HS-5 (cell line): ENCODE measurements at regions not wholly inside any gene's neighbourhood (a gene's known extent, or its start where the extent isn't known, plus 50 kb on each side); places are given as distances from the start of the nearest gene placed in this dataset.
A peak's percentile ranks its signal among the peaks of the same experiment; 100 is the strongest.
"Not testable (repeated sequence)": the region's sequence is repeated elsewhere in the genome, so short reads cannot be mapped to it uniquely, and the experiment has no call there.

Experiments
- DNase-seq: peaks from one replicate; pipeline ENCODE4 v3.0.0-alpha.2; 2012; ENCODE audit warnings: low read depth

DNA sequence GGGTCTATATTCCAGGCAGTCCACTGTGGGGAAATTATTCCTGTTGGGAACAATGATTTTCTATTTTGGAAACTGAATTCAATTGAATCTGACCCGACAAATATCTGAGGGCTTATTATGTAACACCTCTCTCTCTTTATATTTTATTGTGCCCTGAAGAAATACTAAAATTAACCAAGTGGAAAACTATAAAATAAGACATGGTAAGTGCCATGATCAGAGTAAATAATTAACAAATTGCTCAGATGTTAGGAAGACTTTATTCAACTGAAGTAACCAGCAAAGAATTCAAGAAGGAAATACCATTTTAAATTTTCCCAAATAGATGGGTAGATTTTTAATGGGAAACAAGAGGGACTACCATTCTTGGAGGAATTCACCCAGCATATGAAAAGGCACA, 632.9 kb downstream of the MAFB start:
- DNase-seq, result no peak

DNA sequence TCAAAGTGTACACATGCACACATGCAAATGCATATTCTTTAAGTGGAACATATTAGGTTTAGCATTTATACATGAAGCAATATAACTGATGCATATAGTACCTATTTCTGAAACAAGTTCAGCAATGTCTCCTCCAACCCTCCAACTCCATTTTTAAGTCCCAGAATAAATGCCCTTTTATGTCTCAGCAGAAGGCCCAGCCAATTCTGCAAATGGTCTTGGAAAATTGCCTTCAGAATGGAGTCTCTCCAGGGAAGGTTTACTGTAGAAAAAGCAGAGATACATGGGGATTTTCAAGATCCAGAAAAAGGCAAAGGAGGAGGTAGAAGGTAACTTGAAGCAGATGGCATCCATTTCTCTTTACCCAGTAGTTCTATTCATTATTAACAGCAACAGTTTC, 633.3 kb downstream of the MAFB start:
- DNase-seq, result no peak

DNA sequence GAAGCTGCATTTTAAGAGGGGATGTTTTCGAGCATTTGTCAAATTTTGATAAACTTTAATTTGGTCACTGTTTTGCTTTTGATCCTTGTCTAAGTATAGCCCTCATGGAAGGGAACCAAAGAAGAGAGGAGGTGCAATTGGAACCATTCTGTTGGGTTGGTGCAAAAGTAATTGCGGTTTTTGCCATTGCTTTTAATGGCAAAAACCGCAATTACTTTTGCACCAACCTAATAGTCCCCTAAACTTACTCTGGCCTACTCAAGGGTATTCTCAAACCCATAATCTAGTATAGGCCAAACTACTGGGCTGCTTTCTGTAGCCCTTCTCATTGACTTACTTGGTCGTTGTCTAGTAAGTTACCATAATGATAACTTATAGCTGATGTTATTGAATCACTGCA, 634.7 kb downstream of the MAFB start:
- no peak for DNase-seq

DNA sequence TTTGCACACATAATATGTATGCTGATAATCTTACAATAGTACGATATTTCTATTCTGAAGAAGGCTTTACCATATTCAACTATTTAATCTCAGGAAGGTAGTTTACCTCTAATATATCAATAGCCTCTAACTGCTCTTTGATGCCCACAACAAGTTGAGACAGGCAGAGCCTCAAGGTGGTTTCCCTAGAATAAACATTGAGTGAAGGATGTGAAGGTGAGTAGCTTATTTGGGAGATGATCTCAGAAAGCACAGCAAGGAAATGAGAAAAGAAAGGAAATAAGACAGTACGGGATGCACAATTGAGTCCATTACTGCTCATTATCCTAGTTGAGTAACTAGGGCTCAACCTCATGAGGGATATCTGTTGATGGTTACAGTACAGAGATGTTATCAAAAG, 638.4 kb downstream of the MAFB start:
- DNase-seq, result no peak

DNA sequence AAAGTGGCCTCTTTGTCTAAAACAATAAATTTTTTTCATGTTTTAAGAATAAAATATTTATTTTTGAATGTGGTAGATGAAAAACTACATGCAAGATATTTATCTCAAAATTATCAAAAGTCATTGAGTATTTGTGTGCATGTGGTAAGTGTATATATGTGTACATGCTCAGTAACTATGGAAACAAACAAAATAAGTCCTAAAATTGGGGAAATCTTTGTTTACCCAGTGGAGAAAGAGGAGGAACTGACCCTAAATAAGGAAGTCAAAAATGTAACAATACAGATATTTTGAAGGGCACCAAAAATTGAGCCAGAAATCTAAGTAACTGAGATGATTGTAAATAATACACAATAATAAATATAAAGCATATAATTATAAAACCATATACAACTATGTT, 639.2 kb downstream of the MAFB start:
- DNase-seq, result no peak

DNA sequence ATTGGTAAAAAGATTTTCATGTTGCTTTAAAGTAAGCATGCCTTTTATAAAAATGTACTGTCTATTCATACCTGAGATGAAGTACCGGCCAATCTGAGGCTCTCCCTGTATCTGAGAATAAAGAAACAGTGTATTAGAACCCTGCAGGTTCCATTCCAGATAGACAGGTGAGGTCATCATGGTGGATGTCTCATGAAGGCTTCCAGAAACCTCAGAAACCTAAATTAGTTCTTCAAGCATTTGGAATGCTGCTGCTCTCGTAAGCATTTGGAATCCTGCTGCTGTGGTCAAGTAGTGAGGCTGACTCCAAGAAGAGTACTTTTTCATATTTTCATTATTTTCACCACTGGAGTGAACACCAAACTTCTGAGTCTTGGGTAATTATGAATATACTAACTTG, 642.3 kb downstream of the MAFB start:
- DNase-seq, result no peak

DNA sequence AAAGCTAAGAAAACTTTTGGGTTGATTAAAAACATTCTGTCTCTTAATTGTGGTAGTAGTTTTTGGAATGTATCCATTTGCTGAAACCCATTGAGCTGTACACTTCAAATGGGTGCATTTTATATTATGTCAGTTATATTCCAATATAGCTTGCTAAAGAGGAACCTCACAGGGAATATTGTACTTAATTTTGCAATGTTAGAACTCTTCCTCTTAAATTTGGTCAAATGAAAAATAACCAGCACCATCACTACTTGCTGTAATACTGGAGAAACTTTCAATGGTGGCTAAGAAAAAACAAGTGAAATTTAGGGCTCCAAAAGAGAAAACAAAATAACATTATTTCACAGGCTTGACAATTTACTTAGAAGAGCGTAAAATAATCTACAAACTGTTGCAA, 651.5 kb downstream of the MAFB start:
- no peak for DNase-seq

DNA sequence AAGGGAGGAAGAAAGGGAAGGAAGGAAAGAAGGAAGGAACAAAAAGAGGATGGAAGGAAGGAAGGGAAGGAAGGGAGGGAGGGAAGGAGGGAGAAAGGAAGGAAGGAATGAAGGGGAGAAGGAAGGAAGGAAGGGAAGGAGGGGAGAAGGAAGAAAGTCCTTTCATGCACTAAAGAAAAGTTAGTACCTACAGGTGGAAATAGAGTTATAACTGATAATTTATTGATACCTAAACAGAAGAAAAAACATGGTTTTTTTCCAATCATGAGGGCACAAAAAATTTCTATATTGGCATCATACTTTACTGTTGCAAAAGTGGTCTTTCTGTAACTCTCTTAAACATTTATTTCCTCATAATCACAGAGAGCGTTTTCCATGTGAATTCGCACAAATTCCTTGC, 659.4 kb downstream of the MAFB start:
- DNase-seq, result no peak

DNA sequence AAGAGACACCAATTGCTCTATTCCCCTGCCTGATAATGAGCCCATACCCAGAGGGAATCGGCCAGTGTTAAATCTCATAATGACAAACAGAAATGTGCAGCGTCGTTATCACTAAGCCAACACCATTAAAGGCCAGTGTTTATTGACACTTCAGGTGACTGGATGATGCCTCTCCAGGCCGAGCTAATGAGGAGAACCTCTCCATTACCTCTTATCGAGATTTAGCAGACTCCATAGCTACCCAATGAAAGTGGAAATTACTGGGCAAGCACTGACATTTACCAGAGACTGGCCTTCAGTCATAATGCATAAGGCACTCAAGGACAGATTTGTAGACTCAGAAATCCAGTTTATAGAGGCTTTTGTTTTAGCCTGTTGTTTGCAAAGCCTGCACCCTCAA, 669.5 kb downstream of the MAFB start:
- DNase-seq, result no peak

DNA sequence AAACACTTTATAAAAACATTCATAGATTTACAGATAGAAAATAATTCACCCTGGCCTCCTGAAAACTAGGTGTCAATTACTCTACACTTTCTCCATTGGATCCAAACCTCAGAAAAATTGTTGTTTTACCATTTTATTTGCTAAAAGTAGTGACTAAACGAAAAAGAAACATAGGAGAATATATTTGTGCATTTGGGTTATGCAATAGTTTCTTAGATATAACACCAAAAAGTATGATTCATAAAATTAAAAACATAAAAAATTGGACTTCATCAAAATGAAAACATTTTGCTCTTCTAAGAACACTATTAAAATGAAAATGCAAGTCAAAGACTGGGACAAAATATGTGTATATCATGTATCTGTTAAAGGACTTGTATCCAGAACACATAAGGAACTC, 671.3 kb downstream of the MAFB start:
- DNase-seq, result no peak

DNA sequence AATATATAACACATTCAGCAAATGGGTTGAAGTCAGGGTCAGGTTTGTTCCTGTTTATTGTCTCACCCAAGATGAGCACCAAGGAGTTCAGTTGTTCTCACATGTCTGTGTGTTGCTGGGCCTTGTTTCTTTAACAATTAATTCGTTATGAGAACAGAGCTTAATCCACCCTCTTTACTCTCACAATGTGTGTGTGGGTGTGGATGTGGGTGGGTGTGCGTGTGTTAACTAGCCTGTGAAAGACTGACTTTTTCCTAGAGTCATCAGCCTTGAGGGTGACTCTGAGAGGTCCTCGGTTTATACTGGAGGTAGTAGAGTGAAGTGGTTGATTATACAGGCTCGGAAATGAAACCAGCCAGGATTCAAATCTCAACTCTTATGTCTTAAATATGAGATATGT, 672.1 kb downstream of the MAFB start:
- no peak for DNase-seq

DNA sequence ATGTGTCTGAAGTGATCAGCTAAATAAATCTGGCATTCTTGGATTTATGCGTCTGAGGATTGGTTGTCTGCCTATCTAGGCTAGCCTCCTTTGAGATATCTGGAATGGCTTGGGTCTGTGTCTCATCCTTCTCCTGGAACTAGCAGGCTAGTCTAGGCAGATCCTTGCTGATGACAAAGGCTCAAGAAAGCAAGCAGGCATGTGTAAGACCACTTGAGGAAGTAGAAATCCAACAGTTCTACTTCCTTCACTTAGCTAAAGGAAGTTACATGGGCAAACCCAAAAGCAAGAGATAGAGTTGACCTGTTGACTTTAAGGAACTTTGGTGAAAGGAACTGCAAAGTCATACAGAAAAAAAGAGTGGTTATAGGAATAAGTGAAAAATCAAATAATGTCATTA, 672.6 kb downstream of the MAFB start:
- DNase-seq, result no peak

DNA sequence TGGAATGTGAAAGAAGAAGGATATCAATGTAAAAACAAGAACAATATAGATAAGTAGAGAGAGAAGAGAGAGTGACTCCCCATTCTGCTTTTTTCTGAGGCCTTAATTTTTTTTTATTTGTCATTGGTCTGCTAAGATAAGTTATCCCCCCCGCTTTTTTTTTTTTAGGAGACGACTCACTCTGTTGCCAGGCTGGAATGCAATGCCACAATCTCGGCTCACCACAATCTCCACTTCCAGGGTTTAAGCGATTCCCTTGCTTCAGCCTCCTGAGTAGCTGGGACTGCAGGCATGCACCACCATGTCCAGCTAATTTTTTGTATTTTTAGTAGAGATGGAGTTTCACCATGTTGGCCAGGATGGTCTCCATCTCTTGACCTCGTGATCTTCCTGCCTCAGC, 677.0 kb downstream of the MAFB start:
- DNase-seq, result not testable (repeated sequence)

DNA sequence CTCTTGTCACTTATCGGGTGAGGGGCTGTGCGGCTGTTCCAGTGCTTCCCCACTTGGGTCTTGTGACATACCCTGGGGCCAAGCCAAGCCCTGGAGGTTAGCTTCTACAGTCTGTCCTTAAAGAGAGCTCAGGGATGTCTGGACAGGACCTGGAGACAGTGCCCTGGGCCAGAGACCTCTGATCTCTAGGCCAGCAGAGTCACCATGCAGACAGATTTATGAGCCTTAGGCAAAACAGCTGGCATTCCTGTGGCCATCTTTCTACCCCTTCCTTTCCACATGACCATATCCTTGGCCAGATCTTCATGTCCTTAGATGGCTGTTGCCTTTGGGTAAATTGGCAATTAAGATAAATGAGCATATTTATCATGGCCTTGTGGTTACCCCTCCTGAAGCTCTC, 678.6 kb downstream of the MAFB start:
- DNase-seq, result peak; percentile 23

DNA sequence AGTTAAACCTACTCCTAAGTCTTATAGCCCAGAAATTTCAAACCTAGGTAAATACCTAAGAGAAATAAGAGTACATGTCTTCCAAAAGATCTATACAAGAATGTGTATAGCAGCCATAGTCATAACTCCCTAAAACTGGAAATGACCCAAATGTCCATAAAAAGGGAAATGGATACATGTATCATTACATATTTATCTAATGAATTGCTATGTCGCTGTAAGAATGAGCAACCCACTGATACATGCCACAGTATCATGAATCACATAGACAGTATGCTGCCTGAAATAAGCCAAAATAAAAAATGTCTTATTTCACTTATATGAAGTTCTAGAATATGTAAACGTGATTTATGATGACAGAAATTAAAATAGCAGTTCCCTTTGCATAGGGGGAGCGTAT, 679.5 kb downstream of the MAFB start:
- peak; percentile 69 for DNase-seq

DNA sequence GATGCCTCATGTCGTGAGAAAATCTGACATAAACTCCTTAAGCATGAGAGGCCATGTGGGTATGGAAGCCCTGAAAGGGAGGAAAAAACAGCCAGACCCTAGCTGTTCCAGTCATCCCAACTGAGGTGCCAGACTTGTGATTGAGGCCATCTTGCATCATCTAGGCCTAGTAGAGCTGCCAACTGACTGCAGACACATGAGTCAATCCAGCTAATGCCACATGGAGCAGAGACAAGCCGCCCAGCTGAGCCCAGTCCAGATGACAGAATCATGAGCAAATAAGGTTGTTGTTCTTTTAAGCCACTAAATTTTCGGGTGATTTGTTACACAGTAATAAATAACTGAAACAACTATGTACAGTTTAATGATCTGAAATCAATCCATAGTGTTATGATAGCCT, 680.9 kb downstream of the MAFB start:
- DNase-seq, result no peak

DNA sequence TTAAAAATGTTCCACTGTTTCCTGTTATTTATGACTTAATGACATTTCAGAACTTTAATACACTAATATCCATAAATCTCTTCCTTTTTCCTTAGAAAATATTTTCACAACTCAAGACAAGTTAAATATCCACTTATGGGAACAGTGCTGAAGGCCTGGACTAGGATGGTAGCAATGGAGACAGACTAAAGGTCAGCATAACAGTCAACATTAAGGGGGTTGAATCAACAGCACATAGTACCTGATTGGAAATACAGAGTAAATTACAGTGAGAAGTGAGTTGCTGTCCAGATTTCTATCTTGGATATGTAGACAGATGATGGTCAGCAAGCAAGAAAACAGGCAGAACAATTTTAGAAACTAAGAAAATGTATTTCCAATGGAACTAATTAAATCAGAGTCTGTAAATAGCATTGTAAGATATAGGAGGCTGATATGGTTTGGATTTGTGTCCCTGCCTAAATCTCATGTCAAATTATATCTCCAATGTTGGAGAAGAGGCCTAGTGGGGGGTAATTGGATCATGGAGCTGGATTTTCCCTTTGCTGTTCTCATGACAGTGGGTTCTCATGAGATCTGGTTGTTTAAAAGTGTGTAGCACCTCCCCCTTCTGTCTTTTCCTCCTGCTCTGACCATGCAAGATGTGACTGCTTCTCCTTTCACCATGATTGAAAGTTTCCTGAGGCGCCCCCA, 682.7 kb downstream of the MAFB start:
- no peak for DNase-seq

DNA sequence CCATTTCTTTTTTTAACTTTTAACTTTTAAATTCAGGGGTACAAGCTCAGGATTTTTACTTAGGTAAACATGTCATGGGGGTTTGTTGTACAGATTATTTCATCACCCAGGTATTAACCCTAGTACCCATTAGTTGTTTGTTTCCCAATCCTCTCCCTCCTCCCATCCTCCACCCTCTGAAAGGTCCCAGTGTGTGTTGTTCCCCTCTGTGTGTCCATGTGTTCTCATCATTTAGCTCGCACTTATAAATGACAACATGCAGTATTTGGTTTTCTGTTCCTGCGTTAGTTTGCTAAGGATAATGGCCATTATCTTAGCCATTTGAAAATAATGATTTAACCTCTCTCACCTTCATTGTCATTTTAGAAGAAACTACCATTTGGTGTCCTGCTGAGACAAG, 684.9 kb downstream of the MAFB start:
- DNase-seq, result not testable (repeated sequence)

DNA sequence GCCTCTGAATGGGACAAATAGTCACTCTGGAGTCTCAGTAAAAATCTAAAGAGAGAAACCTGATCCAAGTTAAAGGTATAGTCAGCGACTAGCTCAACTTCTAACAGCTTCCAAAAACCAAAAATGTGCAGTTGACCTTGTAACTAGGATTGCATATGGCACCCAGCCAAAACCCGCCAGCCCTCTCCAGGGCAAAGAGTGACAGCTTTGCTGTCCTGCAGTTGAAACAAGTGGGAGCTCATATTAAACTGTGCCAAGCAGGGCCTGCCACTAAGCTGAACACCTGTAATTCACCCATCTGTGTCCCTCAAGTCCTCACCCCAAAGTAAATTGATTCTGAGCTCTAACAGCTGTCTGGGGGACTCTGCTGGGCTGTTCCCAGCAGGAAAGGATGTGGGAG, 695.3 kb downstream of the MAFB start:
- no peak for DNase-seq

DNA sequence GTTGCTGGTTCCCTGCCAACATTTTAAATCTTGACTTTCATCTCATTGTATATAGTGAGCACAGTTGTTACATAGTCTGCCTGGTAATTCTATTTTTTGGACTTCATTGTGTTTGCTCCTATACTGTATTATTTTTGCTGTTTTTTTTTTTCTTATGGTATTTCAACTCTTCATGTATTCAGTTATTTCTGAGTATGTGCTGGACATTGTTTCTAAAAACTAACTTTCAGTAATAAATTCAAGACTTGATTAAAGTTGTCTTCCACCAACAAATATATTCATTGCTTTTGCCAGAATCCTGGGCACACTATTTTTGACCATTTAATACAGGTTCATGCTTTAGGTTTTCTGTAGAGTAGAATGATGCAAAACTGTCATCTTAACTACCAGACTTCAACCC, 698.3 kb downstream of the MAFB start:
- no peak for DNase-seq

DNA sequence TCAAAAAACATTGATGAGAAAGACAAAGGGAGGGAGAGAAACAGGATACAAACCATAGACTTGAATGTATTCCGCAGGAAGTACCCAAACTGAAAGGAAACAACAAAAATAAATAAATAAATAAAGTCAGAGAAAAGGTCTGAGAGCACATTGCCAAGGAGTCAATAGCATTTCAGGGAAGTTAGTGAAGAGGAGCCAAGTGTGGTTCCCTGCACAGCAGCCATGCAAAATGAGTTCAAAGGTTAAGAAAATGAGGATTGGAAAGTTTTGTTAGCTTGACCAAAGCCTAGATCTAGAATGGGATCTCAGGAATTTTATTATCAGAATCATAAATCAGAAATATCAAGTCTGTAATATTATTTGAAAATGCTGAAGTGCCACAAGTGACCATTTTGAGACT, 700.0 kb downstream of the MAFB start:
- DNase-seq, result no peak

DNA sequence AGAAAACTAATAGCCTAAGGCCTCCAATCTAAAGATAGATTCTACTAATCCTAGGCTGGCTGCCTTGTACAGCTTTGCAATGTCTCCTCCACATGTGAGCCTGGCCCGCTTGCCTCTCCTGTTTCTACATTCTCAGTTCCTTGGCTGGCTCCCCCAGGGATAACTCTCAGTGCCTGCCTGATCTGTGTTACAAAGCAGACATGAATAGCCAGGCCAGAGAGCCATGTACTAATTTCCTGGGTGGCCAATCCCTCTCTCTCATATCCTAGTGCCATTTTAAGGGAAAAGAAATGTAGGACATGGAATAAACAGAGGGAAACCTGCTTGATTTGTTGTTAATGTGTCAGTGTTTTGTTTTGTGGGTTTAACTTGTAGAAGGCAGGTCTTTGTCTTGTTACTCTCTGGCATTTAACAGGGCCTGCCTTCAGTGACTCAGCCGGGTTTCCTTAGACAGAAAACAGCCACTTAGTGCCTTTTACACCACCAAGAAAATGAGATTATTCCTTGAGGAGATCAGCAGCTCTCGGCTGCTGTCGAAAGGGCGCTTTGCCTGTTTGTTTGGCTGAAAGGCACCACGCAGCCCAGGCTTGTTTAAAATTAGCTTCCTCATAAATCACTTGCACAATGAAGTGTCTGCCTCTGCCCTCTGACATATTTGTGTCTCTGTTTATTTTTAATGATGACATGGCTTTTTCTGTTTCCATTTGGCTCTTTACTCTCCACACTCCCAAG, 702.7 kb downstream of the MAFB start:
- DNase-seq, result no peak

DNA sequence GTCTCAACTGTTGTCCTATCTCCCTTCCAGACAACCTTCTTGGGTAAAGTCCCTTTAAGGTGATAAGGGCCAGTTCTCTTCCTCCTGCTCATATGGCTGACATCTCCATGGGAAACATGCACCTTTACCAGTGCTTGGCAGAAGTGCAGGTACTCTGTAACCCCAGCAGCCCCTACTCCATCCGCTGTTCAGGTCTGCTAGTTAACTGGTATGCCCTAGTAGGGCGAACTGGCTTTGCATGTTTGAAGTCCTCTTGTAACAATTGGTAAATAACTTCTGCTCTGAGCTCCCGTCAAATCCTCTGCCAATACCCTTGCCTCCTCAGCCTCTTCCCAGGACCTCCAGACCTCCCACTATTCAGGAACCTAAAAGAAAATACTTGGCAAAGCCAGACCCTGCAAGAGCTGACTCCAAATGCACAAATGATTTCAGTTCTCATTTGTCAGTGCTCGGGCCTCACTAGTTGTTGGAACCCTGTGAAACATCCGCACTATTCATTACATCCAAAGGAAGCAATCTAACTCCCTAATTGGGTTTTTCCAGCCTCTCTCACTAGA, 703.7 kb downstream of the MAFB start:
- DNase-seq, result no peak

DNA sequence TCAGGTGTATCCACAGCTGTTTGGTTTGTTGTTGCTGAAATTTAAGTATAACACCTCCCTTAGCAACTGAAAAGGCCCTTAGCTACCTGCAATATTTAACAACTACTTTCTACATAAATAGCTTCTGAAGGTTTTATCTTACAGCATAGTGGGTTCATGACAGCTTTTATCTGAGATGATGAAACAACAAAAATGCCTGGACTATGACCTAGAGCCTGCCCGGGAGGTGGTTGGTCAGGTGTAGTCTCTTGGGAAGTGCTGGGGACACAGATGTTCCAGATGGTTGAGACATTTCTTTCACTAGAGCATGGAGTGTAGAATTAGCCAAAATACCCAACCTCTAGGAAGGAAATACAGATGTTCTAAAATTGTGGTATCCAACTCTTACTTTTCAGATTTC, 705.4 kb downstream of the MAFB start:
- DNase-seq, result no peak
